LNCAP (cell line): ENCODE measurements at regions not wholly inside any gene's neighbourhood (a gene's known extent, or its start where the extent isn't known, plus 50 kb on each side); places are given as distances from the start of the nearest gene placed in this dataset.

ENCODE experiments used
- CTCF ChIP-seq: fragments of 450-650 bp; IDR thresholded peaks from 2 replicates; pipeline ENCODE4 v1.5.1; 2017; ENCODE audit warnings: mild to moderate bottlenecking

GRCh38 chr6:92160226-92160625, 1259.1 kb downstream of the EPHA7 start:
- no peak for TF ChIP-seq CTCF

GRCh38 chr6:92159046-92159445, 1260.3 kb downstream of the EPHA7 start:
- TF ChIP-seq CTCF = no peak

GRCh38 chr6:92150553-92150952, 1268.8 kb downstream of the EPHA7 start:
- TF ChIP-seq CTCF = no peak

GRCh38 chr6:92147246-92147645, 1272.1 kb downstream of the EPHA7 start:
- TF ChIP-seq CTCF = no peak

- no peak for TF ChIP-seq CTCF
Measured at GRCh38 chr6:92139601-92140000, 1279.8 kb downstream of the EPHA7 start.

- TF ChIP-seq CTCF = no peak
Measured at GRCh38 chr6:92132957-92133356, 1286.4 kb downstream of the EPHA7 start.

- no peak for TF ChIP-seq CTCF
Measured at GRCh38 chr6:92132457-92132856, 1286.9 kb downstream of the EPHA7 start.

- TF ChIP-seq CTCF = no peak
Measured at GRCh38 chr6:92130944-92131343, 1288.4 kb downstream of the EPHA7 start.
